B cell (primary cell): ENCODE measurements at regions not wholly inside any gene's neighbourhood (a gene's known extent, or its start where the extent isn't known, plus 50 kb on each side); places are given as distances from the start of the nearest gene placed in this dataset.

Source experiments
- EZH2 ChIP-seq: IDR thresholded peaks from 2 replicates; pipeline ENCODE4 v1.6.1; 2012; ENCODE audit warnings: borderline replicate concordance, low read depth, mild to moderate bottlenecking, moderate library complexity, low read length; ENCODE audit not compliant: insufficient read depth, poor library complexity, severe bottlenecking
- TF ChIP-seq, protein P1 (sequence below): fragments of 200-600 bp; IDR thresholded peaks from one replicate; pipeline ENCODE4 v1.8.0; 2022; ENCODE audit warnings: antibody characterized with exemption, mild to moderate bottlenecking

DNA sequence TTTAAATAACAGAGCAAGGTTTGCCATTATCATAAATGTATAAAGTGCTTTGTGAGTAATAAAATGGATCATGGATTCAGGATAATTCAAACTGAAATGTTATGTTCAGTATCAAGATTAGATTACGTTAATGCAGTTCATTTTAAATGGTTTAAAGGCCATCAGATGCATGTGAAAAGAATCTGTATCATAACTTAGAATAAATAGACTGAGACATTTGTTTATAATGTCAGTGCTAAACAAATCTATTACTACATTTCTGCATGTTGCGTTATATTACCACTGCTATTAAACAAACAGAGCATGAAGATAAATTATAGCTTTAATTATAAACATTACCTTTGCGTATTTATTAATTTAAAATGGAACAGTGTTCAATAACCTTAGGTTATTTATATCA lies 160.2 kb downstream of the TOX3 start:
- TF ChIP-seq, protein P1, sequence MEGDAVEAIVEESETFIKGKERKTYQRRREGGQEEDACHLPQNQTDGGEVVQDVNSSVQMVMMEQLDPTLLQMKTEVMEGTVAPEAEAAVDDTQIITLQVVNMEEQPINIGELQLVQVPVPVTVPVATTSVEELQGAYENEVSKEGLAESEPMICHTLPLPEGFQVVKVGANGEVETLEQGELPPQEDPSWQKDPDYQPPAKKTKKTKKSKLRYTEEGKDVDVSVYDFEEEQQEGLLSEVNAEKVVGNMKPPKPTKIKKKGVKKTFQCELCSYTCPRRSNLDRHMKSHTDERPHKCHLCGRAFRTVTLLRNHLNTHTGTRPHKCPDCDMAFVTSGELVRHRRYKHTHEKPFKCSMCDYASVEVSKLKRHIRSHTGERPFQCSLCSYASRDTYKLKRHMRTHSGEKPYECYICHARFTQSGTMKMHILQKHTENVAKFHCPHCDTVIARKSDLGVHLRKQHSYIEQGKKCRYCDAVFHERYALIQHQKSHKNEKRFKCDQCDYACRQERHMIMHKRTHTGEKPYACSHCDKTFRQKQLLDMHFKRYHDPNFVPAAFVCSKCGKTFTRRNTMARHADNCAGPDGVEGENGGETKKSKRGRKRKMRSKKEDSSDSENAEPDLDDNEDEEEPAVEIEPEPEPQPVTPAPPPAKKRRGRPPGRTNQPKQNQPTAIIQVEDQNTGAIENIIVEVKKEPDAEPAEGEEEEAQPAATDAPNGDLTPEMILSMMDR, result no peak
- no peak for TF ChIP-seq EZH2
